Non-pigmented ciliary epithelial cell (primary cell): ENCODE measurements at regions not wholly inside any gene's neighbourhood (a gene's known extent, or its start where the extent isn't known, plus 50 kb on each side); places are given as distances from the start of the nearest gene placed in this dataset.
A peak's percentile ranks its signal among the peaks of the same experiment; 100 is the strongest.
"Not testable (repeated sequence)": the region's sequence is repeated elsewhere in the genome, so short reads cannot be mapped to it uniquely, and the experiment has no call there.

Experiments used
- DNase-seq: peaks from one replicate; pipeline ENCODE4 v3.0.0-alpha.2; 2010; ENCODE audit warnings: low read depth

DNA sequence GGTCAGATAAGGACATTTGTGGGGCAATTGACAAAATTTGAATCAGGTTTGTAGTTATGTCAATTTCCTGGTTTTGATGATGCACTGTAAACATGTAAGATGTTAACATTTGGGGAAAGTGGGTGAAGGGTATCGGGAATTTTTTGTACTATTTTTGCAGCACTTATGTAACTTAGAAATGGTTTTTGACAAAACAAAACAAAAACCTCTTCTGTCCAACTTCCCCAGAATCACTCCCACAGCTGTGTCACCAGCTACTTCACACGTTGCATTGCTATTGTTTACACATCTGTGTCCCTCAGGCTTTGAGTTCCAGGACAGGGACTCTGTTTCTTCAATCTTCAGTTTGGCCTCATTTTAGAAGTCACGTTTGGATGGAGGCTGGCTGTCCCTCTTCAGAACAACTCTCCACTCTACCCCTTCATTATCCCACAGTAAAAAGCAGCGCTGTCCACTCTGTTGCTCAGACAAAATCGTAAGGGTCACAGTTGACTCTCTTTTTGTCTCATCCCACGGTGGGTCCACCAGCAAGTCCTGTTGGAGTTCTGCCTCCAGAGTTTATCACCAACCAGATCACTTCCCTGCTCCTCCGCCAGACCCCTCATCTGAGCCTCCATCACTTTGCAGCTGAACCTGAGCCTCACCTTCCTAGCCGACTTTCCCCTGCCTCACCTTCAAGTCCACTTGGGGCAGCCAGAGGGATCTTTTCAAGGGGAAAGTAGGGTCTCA lies 63.2 kb downstream of the NENF start:
- DNase-seq, result no peak

DNA sequence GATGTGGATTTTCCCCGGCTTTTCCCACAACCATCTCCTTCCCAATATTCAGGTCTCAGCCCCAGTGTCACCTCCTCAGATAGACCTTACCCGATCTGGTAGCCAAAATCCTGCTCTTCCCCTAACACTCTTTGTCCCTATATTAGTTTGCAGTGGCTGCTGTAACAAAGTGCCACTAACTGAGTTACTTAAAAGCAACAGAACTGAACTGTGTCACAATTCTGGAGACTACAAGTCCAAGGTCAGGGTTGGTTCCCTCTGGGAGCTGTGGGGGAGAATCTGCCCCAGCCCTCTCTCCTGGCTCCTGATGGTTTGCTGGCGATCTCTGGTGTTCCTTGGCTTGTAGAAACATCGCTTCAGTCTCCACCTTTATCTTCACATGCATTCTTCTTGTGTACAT lies 64.0 kb downstream of the NENF start:
- DNase-seq, result no peak

GRCh38 chr1:212497553-212497952 lies 64.8 kb downstream of the NENF start:
- no peak for DNase-seq

DNA sequence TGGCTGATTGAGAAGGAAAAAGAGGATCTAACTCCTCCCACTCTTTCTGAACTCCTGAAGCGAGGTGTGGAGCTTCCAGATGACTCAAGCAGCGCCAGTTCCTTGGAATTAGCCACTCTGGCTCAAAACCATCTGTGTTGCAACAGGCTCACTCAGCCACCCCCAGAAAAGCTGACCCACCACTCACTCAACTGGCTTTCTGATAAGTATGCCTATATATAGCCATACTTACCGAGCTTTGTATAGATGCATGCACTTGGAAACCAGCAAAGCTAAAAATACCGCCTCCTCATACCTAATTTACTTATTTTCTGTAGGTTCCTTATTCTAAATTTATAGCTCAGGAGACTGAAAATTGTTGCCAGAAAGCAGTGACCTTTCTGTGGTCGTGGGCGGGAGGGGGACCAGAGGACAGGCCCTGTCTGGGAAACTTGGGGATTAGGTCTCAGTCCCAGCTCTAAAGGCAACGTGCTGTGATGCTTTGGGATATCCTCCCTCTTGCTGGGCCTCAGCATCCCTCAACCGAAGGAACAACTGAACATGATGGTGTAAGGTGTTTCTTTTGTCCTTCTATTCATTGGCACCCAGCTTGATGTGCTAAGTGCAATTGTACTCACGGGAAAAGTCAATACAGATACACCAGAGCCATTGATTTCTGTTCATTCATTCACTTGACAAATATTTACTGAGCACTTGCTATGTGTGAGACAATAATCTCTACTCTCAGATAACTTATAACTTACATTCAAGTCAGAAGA lies 65.7 kb downstream of the NENF start:
- peak; percentile 78 for DNase-seq

DNA sequence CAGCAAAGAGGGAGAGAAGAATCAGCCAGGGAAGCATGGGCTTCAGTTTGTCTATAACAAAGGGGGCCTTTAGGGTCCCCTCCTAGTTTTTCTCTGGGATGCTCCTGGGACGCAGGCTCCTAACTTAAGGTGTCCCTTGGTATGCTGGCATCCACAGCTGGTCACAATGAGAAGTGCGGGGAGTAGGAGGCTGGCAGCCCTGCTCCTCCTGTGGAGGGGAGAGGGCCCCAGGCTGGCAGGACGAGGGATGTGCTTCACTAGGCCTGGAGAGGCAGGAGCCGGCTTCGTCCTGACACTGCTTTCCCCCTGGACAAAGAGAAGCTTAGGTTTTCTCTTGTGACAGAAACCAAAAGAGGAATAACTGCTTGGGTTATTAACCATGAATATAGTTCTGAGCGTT lies 67.6 kb downstream of the NENF start:
- no peak for DNase-seq

- DNase-seq, result no peak
Measured at GRCh38 chr1:212500983-212501382, 68.3 kb downstream of the NENF start.

- DNase-seq, result no peak
Measured at GRCh38 chr1:212503714-212504113, 71.0 kb downstream of the NENF start.

DNA sequence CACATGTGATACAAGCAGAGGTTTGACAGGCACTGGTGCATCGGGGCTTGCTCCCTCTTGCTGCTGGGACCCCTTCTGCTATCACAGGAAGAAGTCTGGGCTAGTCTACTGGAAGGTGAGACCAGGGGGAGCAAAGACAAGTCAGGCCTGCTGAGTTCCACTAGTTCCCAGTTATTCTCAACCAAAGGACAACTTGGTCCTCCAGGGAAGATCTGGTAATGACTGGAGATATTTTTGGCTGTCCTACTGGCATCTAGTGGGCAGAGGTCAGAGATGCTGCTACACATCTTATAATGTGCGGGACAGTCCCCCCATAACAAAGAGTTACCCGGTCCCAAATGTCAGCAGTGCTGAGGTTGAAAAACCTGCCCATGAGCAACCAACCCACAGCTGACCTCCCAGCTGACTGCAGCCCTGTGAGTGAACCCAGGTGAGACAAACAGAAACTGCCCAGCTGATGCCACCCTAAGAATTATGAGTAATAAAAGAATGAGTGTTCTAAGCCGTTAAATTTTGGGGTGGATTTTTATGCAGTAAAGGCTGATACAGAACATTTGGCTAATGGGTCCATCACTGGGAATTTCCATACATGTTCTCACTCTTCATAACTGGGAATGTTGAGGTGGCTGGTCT lies 71.6 kb downstream of the NENF start:
- no peak for DNase-seq

DNA sequence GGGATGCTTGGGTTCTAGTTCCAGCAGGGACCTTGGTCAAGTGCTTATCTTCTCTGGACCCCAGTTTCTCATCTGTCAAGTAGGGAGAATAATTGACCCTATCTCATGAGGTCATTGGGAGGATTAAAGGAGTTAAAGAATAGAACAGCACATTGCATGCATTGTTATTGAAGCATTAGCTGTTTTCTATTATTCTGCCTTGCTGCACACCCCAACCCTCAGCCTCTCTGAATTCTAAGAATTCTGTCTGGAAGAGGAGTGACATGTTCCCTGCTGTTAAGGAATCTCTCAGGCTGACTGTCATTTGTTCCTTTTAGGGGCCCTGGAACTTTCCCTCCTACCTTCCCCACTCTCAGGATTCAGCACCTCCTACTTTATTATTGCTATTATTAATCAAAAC lies 73.9 kb downstream of the NENF start:
- DNase-seq, result no peak

- no peak for DNase-seq
Measured at GRCh38 chr1:212507369-212507768, 74.6 kb downstream of the NENF start.

DNA sequence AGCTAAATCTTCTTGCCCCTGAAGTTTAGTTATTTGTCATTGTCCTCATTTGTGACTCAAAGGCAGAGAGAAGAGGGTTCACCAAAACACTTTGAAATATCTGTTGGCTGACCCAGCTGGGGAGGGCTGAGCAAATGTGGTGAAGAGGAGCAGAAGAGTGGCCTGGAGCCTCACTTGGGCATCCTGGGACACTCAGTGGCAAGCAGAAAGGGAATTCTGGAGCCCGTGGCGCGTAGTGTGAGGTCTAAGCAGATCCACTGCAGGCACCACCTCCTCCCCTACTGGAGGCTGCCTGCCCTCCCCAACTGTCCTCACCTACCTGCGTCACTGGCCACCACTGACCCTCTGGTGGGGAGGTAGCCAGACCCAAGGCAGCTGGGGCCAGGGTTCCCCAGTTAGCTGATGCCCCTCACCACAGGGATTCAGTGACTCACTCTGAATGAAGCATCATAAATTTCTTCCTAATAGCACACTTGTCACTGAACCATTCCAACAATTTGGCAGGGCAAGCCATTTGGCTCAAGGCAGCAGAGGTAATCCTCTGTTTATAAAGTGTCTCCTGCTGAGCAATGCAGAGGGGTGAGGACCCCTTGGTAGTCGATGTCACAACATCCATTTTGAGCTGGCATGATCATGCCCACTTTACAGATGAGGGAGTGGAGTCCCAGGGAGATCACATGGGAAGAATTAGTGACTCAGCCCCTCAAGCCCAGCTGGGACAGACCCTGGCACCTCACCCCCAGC lies 80.3 kb downstream of the NENF start:
- no peak for DNase-seq

DNA sequence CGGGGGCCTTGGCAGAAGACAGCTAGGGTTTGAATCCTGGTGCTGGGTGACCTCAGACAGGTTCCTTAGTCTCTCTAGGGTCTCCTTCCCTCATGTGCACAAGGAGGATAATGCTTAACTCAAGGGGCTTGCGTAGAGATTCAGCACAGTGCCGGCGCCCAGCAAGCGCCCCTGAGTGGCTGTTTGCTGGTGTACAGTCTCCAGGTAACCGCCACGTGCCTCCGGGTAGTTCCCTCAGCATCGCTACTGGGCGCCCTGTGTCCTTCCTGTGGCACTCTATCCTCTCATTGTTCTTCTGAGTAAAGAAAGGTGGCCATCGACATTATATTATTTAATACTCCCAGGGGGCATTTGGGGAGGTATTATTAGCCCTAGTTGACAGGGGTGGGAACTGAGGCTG lies 80.9 kb downstream of the NENF start:
- DNase-seq, result no peak

DNA sequence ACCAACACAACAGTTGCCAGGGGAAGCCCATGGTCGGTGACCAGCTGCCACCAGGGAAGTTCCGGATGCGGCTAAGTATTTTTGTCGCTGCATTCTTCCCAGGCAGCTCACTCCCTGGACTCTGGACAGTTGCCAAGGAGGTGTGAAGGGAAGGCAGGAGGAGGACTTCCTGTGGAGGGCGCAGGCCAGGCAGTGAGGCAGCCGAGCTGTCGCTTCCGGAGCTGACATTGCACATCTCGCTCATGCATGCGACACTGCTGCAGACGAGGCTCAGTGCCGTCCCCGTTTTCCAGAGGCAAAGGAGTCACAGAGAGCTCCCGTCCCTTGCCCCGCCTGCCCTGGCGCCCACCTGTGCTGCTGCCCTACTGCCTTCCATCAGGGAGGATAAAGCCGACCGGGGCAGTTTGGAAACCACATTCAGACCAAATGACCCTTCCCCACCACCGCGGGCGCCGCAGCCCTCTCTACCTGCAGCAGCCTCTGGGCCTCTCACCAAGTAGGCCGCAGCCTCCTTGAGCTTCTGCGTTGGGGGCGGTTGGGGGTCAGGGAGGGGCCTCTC lies 81.4 kb downstream of the NENF start:
- DNase-seq, result no peak

GRCh38 chr1:212514782-212515181 lies 82.1 kb downstream of the NENF start:
- DNase-seq, result no peak

GRCh38 chr1:212515329-212515760 lies 82.6 kb downstream of the NENF start:
- no peak for DNase-seq

- not testable (repeated sequence) for DNase-seq
Measured at GRCh38 chr1:212516012-212516411, 83.3 kb downstream of the NENF start.

- DNase-seq, result no peak
Measured at GRCh38 chr1:212518188-212519054, 85.7 kb downstream of the NENF start.

GRCh38 chr1:212519131-212519530 lies 86.4 kb downstream of the NENF start:
- no peak for DNase-seq

DNA sequence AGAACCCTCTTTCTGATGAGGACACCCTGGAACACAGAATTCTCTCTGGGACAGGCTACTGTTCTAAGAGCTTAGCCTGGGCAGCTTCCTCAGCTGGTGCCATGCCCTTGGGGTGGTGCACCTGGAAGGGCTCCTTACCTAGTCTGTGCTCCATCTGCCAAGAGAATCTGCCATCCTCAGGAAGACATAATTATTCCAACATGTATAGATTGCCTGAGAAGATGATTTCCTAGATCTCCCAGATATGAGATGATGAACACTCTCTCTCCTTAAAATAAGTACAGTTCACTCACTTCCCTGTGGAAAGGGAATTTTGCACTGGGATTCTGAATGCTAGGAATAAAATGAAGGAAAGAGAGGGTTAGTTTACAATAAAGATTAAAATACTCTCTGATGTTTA lies 87.6 kb downstream of the NENF start:
- no peak for DNase-seq

- no peak for DNase-seq
Measured at GRCh38 chr1:212520746-212521145, 87.8 kb upstream of the ATF3 start.

DNA sequence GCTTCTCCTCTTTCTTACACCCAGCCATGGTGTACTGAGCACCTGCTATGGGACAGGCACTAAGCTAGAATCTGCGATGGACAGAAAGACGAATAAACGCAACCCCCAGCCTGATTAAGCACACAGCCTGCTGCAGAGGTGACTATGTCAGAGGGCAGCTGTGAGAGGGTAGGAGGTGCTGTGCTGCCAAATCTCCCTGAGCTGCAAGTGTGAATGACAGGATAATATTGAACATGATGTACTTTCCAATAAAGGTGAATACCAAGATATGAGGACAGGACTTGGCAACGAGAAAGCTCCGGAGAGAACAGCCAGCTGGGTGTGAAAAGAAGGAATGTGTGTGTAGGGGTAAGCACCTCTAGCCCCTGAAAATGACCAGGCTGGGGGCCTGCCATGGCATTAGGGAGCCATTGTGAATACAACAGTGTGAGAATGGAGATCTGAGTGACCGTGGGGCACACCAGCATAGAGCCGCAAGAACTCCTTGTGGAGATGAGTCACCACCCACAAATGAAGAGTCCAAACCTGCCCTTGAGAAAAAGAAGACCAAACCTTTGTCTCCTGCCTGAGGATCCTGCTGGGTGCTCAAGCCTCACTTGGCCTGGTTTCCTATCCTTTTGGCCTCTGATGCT lies 83.0 kb upstream of the ATF3 start:
- peak; percentile 41 for DNase-seq
